MM.1S (cell line): ENCODE measurements at regions not wholly inside any gene's neighbourhood (a gene's known extent, or its start where the extent isn't known, plus 50 kb on each side); places are given as distances from the start of the nearest gene placed in this dataset.

Source experiments
- CTCF ChIP-seq: fragments of 300-600 bp; sonication (generic); IDR thresholded peaks from 2 replicates; pipeline ENCODE4 v1.5.1; 2016; ENCODE audit warnings: antibody characterized with exemption, low read length, mixed read lengths
- EZH2 ChIP-seq: fragments of 300-600 bp; sonication (generic); optimal IDR thresholded peaks from 2 replicates; pipeline ENCODE3; 2017; ENCODE audit warnings: low read depth, mild to moderate bottlenecking, antibody characterized with exemption, low read length, mixed read lengths

- TF ChIP-seq CTCF (no peak), EZH2 (no peak)
Measured at GRCh38 chr4:64729561-64729960, 320.3 kb upstream of the TECRL start.
